ENCODE measurements at regions not wholly inside any gene's neighbourhood (a gene's known extent, or its start where the extent isn't known, plus 50 kb on each side); places are given as distances from the start of the nearest gene placed in this dataset.

- DNase-seq, result no peak
These were observed 175.3 kb upstream of the STT3B start for GRCh38 chr3:31357451-31357850.

GRCh38 chr3:31358473-31359070 is 174.2 kb upstream of the STT3B start:
- DNase-seq, result no peak

- no peak for DNase-seq
These were observed 171.1 kb upstream of the STT3B start for GRCh38 chr3:31361371-31362273.

GRCh38 chr3:31364188-31364587 is 168.5 kb upstream of the STT3B start:
- no peak for DNase-seq

- DNase-seq, result no peak
These were observed 168.0 kb upstream of the STT3B start for GRCh38 chr3:31364711-31365110.

GRCh38 chr3:31367518-31367917 is 165.2 kb upstream of the STT3B start:
- no peak for DNase-seq

GRCh38 chr3:31369637-31370379 is 162.9 kb upstream of the STT3B start:
- no peak for DNase-seq

GRCh38 chr3:31370380-31370666 is 162.4 kb upstream of the STT3B start:
- no peak for DNase-seq

GRCh38 chr3:31370681-31371080 is 162.0 kb upstream of the STT3B start:
- DNase-seq, result no peak

GRCh38 chr3:31371484-31372177 is 161.1 kb upstream of the STT3B start:
- DNase-seq, result no peak

- DNase-seq, result no peak
These were observed 159.0 kb upstream of the STT3B start for GRCh38 chr3:31373681-31374080.

- DNase-seq, result peak; percentile 20
These were observed 155.6 kb upstream of the STT3B start for GRCh38 chr3:31377045-31377642.

- no peak for DNase-seq
These were observed 154.5 kb upstream of the STT3B start for GRCh38 chr3:31378231-31378630.

- no peak for DNase-seq
These were observed 153.1 kb upstream of the STT3B start for GRCh38 chr3:31379598-31379997.

GRCh38 chr3:31382856-31383255 is 149.9 kb upstream of the STT3B start:
- DNase-seq, result no peak

- no peak for DNase-seq
These were observed 148.6 kb upstream of the STT3B start for GRCh38 chr3:31384117-31384516.

- DNase-seq, result no peak
These were observed 142.8 kb upstream of the STT3B start for GRCh38 chr3:31389939-31390338.

GRCh38 chr3:31390466-31390865 is 142.3 kb upstream of the STT3B start:
- no peak for DNase-seq

GRCh38 chr3:31391150-31391549 is 141.6 kb upstream of the STT3B start:
- no peak for DNase-seq

GRCh38 chr3:31392568-31392967 is 140.2 kb upstream of the STT3B start:
- no peak for DNase-seq

GRCh38 chr3:31399271-31399670 is 133.5 kb upstream of the STT3B start:
- DNase-seq, result no peak

GRCh38 chr3:31402117-31402516 is 130.6 kb upstream of the STT3B start:
- no peak for DNase-seq

GRCh38 chr3:31403197-31403596 is 129.5 kb upstream of the STT3B start:
- no peak for DNase-seq

Data from activated naive CD4-positive, alpha-beta T cell treated with Interleukin-2 at 50 U/mL for 16 hours (primary cell).